SK-N-SH (cell line): ENCODE measurements at regions not wholly inside any gene's neighbourhood (a gene's known extent, or its start where the extent isn't known, plus 50 kb on each side); places are given as distances from the start of the nearest gene placed in this dataset.

Experiments used
- CTCF ChIA-PET: fragments of 300-600, 350-600 bp; formaldehyde crosslinking; extraction: SDS; loops from one replicate; lab custom pipeline; 2021; lab: Yijun Ruan, JAX
- POLR2A ChIA-PET: fragments of 350-600 bp; sonication (Branson Sonifier 250); formaldehyde crosslinking; extraction: SDS; loops from one replicate; lab custom pipeline; 2020; ENCODE audit warnings: antibody characterized with exemption, inconsistent platforms; lab: Yijun Ruan, JAX
- DNase-seq: peaks from one replicate; pipeline ENCODE4 v3.0.0; 2012
- H2AFZ ChIP-seq: fragments of 200-600 bp; sonication (generic); 2 replicates; pipeline ENCODE4 v1.8.1; 2016; ENCODE audit warnings: antibody characterized with exemption, mild to moderate bottlenecking, low read depth
- H3F3A ChIP-seq: fragments of 200-600 bp; sonication (generic); replicated peaks from 2 replicates; pipeline ENCODE3; 2016; ENCODE audit warnings: antibody characterized with exemption, mild to moderate bottlenecking; ENCODE audit not compliant: insufficient read depth
- H3K27ac ChIP-seq, 2 experiments: fragments of 200-500 bp in 1 of 2; fragments of 200-600 bp in 1 of 2; sonication (Bioruptor generic) in 1 of 2; sonication (generic), shearing (Covaris generic) in 1 of 2; 2 replicates each; pipeline versions ENCODE4 v1.5.1 to v1.6.1; 2014 to 2016; ENCODE audit warnings: low read depth in 2 of 2, inconsistent platforms in 1 of 2, low read length in 1 of 2, mild to moderate bottlenecking in 1 of 2, mixed read lengths in 1 of 2
- H3K27me3 ChIP-seq: fragments of 200-600 bp; sonication (generic), shearing (Covaris generic); 2 replicates; pipeline ENCODE4 v1.6.1; 2016; ENCODE audit warnings: mixed run types; ENCODE audit not compliant: insufficient read depth
- H3K36me3 ChIP-seq, 2 experiments: fragments of 200-500 bp in 1 of 2; fragments of 200-600 bp in 1 of 2; sonication (Bioruptor generic) in 1 of 2; sonication (generic) in 1 of 2; replicated peaks in 1 of 2; 2 replicates each; pipeline versions ENCODE3 to v1.5.1; 2014 to 2016; ENCODE audit warnings: low read length in 1 of 2, mild to moderate bottlenecking in 1 of 2; ENCODE audit not compliant: insufficient read depth in 2 of 2, control insufficient read depth in 1 of 2
- H3K4me1 ChIP-seq, 2 experiments: fragments of 200-500 bp in 1 of 2; fragments of 200-600 bp in 1 of 2; sonication (Bioruptor generic) in 1 of 2; sonication (generic), shearing (Covaris generic) in 1 of 2; 2 replicates each; pipeline versions ENCODE4 v1.5.1 to v1.6.1; 2014 to 2016; ENCODE audit warnings: low read depth in 1 of 2, low read length in 1 of 2, mixed run types in 1 of 2; ENCODE audit not compliant: insufficient read depth in 2 of 2, control insufficient read depth in 1 of 2
- H3K4me2 ChIP-seq: fragments of 200-600 bp; sonication (generic), shearing (Covaris generic); 2 replicates; pipeline ENCODE4 v1.6.1; 2017; ENCODE audit warnings: mixed run types
- H3K4me3 ChIP-seq, 2 experiments: fragments of 200-500 bp in 1 of 2; fragments of 200-600 bp in 1 of 2; sonication (Bioruptor generic) in 1 of 2; sonication (generic), shearing (Covaris generic) in 1 of 2; 2 replicates each; pipeline versions ENCODE4 v1.5.1 to v1.8.1; 2014 to 2016; ENCODE audit warnings: low read depth in 2 of 2, inconsistent platforms in 1 of 2, low read length in 1 of 2, mild to moderate bottlenecking in 1 of 2, mixed read lengths in 1 of 2, moderate library complexity in 1 of 2
- H3K79me2 ChIP-seq: fragments of 200-600 bp; sonication (generic); 2 replicates; pipeline ENCODE4 v1.8.1; 2017; ENCODE audit warnings: mild to moderate bottlenecking; ENCODE audit not compliant: insufficient read depth
- H3K9ac ChIP-seq: fragments of 200-600 bp; sonication (generic); 2 replicates; pipeline ENCODE4 v1.6.1; 2017; ENCODE audit warnings: mixed run types
- H3K9me2 ChIP-seq: fragments of 200-600 bp; sonication (generic); 2 replicates; pipeline ENCODE4 v1.6.1; 2017; ENCODE audit warnings: mixed run types
- H3K9me3 ChIP-seq: fragments of 200-600 bp; sonication (generic); 2 replicates; pipeline ENCODE4 v1.6.1; 2017; ENCODE audit warnings: mixed run types, mild to moderate bottlenecking, moderate library complexity
- H4K20me1 ChIP-seq: fragments of 200-600 bp; sonication (generic); 2 replicates; pipeline ENCODE4 v1.6.1; 2017; ENCODE audit warnings: mild to moderate bottlenecking, mixed run types; ENCODE audit not compliant: insufficient read depth
- EP300 ChIP-seq, 2 experiments: IDR thresholded peaks; 2 replicates each; pipeline versions ENCODE4 v1.4.0 to v1.6.1; 2012; ENCODE audit warnings: borderline replicate concordance in 1 of 2, low read depth in 1 of 2, low read length in 1 of 2
- FOSL2 ChIP-seq: IDR thresholded peaks from 2 replicates; pipeline ENCODE4 v1.4.0; 2012; ENCODE audit warnings: low read depth, mild to moderate bottlenecking, moderate library complexity, borderline replicate concordance
- FOXJ3 ChIP-seq: sonication (generic); formaldehyde crosslinking; IDR thresholded peaks from 2 replicates; pipeline ENCODE4 v1.5.1; 2020; ENCODE audit warnings: mild to moderate bottlenecking, missing genetic modification reagents
- POLR2AphosphoS5 ChIP-seq: IDR thresholded peaks from 2 replicates; pipeline ENCODE4 v1.6.1; 2012; ENCODE audit warnings: low read depth, low read length
- RCOR1 ChIP-seq: fragments of 150-350 bp; IDR thresholded peaks from 2 replicates; pipeline ENCODE4 v1.6.1; 2017; ENCODE audit warnings: antibody characterized with exemption, low read length
- ZBTB33 ChIP-seq: IDR thresholded peaks from 2 replicates; pipeline ENCODE4 v1.4.0; 2012; ENCODE audit warnings: low read depth, borderline replicate concordance
- WGBS: methylation state at CpG from one replicate; pipeline ENCODE4 v1.1.6; 2017; ENCODE audit warnings: low lambda C conversion rate; 5-methylcytosine and 5-hydroxymethylcytosine counted together
- TF ChIP-seq, protein P1 (sequence below): IDR thresholded peaks from 2 replicates; pipeline ENCODE4; 2012

GRCh38 chr2:147482916-147483669, 361.7 kb upstream of the ACVR2A start:
- H3K79me2 ChIP-seq, result no peaks in the 10 kb centered on the region
- H3K4me2 ChIP-seq, result no peak overlapping the region
- H3K4me3 ChIP-seq, result no peak overlapping the region
- TF ChIP-seq ZBTB33 (no peak), FOXJ3 (CRISPR knock-in tag) (no peak), FOSL2 (no peak), RCOR1 (no peak), EP300 (IDR thresholded peaks at IDR 0.05; ENCODE audit: borderline replicate concordance in 1 of 2, low read depth in 1 of 2, low read length in 1 of 2) (no peak)
- H3K4me1 ChIP-seq, result no peaks in the 10 kb centered on the region
- 12% methylated on average over 3 of the region's 3 CpGs for WGBS
- no peak for DNase-seq
- H2AFZ ChIP-seq, result no peak overlapping the region
- H3K27me3 ChIP-seq, result no peaks in the 10 kb centered on the region
- H3K9me3 ChIP-seq, result no peaks in the 10 kb centered on the region
- POLR2A ChIA-PET, result no interaction called here
- H3K9me2 ChIP-seq, result no peaks in the 10 kb centered on the region
- H3K36me3 ChIP-seq, result no peaks in the 10 kb centered on the region
- H4K20me1 ChIP-seq, result no peaks in the 10 kb centered on the region
- H3K9ac ChIP-seq, result no peak overlapping the region
- CTCF ChIA-PET, result no interaction called here
- no peak overlapping the region for H3K27ac ChIP-seq
- no peaks in the 10 kb centered on the region for H3F3A ChIP-seq

- Histone ChIP-seq H3K9me2 (no peaks in the 10 kb centered on the region), H3K36me3 (no peaks in the 10 kb centered on the region), H3K4me1 (no peaks in the 10 kb centered on the region), H3K27ac (no peak overlapping the region), H3F3A (no peaks in the 10 kb centered on the region), H3K4me2 (no peak overlapping the region), H3K9ac (no peak overlapping the region), H2AFZ (no peak overlapping the region), H3K4me3 (no peak overlapping the region), H3K9me3 (no peaks in the 10 kb centered on the region), H3K79me2 (no peaks in the 10 kb centered on the region), H4K20me1 (no peaks in the 10 kb centered on the region), H3K27me3 (no peaks in the 10 kb centered on the region)
- TF ChIP-seq, protein P1, sequence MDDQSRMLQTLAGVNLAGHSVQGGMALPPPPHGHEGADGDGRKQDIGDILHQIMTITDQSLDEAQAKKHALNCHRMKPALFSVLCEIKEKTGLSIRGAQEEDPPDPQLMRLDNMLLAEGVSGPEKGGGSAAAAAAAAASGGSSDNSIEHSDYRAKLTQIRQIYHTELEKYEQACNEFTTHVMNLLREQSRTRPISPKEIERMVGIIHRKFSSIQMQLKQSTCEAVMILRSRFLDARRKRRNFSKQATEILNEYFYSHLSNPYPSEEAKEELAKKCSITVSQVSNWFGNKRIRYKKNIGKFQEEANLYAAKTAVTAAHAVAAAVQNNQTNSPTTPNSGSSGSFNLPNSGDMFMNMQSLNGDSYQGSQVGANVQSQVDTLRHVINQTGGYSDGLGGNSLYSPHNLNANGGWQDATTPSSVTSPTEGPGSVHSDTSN, result no peak
- no peak for TF ChIP-seq POLR2AphosphoS5
- no peak for DNase-seq
- ChIA-PET POLR2A (no interaction called here), CTCF (no interaction called here)
- WGBS, result 3% methylated on average over 6 of the region's 6 CpGs
These were observed 362.5 kb upstream of the ACVR2A start for GRCh38 chr2:147482111-147482895.
